ENCODE measurements at regions not wholly inside any gene's neighbourhood (a gene's known extent, or its start where the extent isn't known, plus 50 kb on each side); places are given as distances from the start of the nearest gene placed in this dataset.

GRCh38 chr21:25373126-25374082 lies 233.9 kb downstream of the MRPL39 start:
- 75 to 82% (median 75%) methylated on average over 2 of the region's 2 CpGs for WGBS, 3 donors
- FAIRE-seq = no peak

GRCh38 chr21:25371841-25372425 lies 235.3 kb downstream of the MRPL39 start:
- no peaks in the 10 kb centered on the region for H3K9me3 ChIP-seq (ENCODE audit: control insufficient read depth in 2 of 2, insufficient read depth in 1 of 2, low read depth in 1 of 2, low read length in 1 of 2)
- DNase-seq (no peak), FAIRE-seq (no peak)
- no peaks in the 10 kb centered on the region for H3K36me3 ChIP-seq (ENCODE audit: control insufficient read depth in 3 of 3, insufficient read depth in 2 of 3, low read depth in 1 of 3, low read length in 3 of 3)
- no peak overlapping the region for H3K4me3 ChIP-seq (ENCODE audit: low read depth in 1 of 3, low read length in 3 of 3)
- WGBS, 3 donors = 57 to 61% (median 59%) methylated on average over 5 of the region's 5 CpGs
- no peaks in the 10 kb centered on the region for H3K27me3 ChIP-seq (ENCODE audit: control insufficient read depth in 3 of 3, insufficient read depth in 3 of 3, low read length in 3 of 3)
- no peak overlapping the region for H3K27ac ChIP-seq (ENCODE audit: low read depth in 1 of 3, low read length in 2 of 3)
- H3K4me1 ChIP-seq (ENCODE audit: control insufficient read depth in 3 of 3, insufficient read depth in 2 of 3, low read depth in 1 of 3, low read length in 2 of 3) = no peaks in the 10 kb centered on the region

More at GRCh38 chr21:25373126-25374082, 233.9 kb downstream of the MRPL39 start:
- Histone ChIP-seq H3K4me1 (ENCODE audit: control insufficient read depth in 3 of 3, insufficient read depth in 2 of 3, low read depth in 1 of 3, low read length in 2 of 3) (no peaks in the 10 kb centered on the region), H3K27ac (ENCODE audit: low read depth in 1 of 3, low read length in 2 of 3) (no peak overlapping the region), H3K27me3 (ENCODE audit: control insufficient read depth in 3 of 3, insufficient read depth in 3 of 3, low read length in 3 of 3) (no peaks in the 10 kb centered on the region), H3K4me3 (ENCODE audit: low read depth in 1 of 3, low read length in 3 of 3) (no peak overlapping the region), H3K9me3 (ENCODE audit: control insufficient read depth in 2 of 2, insufficient read depth in 1 of 2, low read depth in 1 of 2, low read length in 1 of 2) (no peaks in the 10 kb centered on the region), H3K36me3 (ENCODE audit: control insufficient read depth in 3 of 3, insufficient read depth in 2 of 3, low read depth in 1 of 3, low read length in 3 of 3) (no peaks in the 10 kb centered on the region)
- no peak for DNase-seq

- no peaks in the 10 kb centered on the region for H3K4me1 ChIP-seq (ENCODE audit: control insufficient read depth in 3 of 3, insufficient read depth in 2 of 3, low read depth in 1 of 3, low read length in 2 of 3)
- H3K27me3 ChIP-seq (ENCODE audit: control insufficient read depth in 3 of 3, insufficient read depth in 3 of 3, low read length in 3 of 3) = no peaks in the 10 kb centered on the region
- no peak for FAIRE-seq
- H3K27ac ChIP-seq (ENCODE audit: low read depth in 1 of 3, low read length in 2 of 3) = no peak overlapping the region
- H3K4me3 ChIP-seq (ENCODE audit: low read depth in 1 of 3, low read length in 3 of 3) = no peak overlapping the region
- WGBS, 3 donors = 73 to 81% (median 79%) methylated on average over 6 of the region's 6 CpGs
- H3K9me3 ChIP-seq (ENCODE audit: control insufficient read depth in 2 of 2, insufficient read depth in 1 of 2, low read depth in 1 of 2, low read length in 1 of 2) = no peaks in the 10 kb centered on the region
- no peaks in the 10 kb centered on the region for H3K36me3 ChIP-seq (ENCODE audit: control insufficient read depth in 3 of 3, insufficient read depth in 2 of 3, low read depth in 1 of 3, low read length in 3 of 3)
- DNase-seq = no peak
These were observed 237.0 kb downstream of the MRPL39 start for GRCh38 chr21:25370311-25370744.

GRCh38 chr21:25369524-25370300 lies 237.6 kb downstream of the MRPL39 start:
- Histone ChIP-seq H3K36me3 (ENCODE audit: control insufficient read depth in 3 of 3, insufficient read depth in 2 of 3, low read depth in 1 of 3, low read length in 3 of 3) (no peaks in the 10 kb centered on the region), H3K27me3 (ENCODE audit: control insufficient read depth in 3 of 3, insufficient read depth in 3 of 3, low read length in 3 of 3) (no peaks in the 10 kb centered on the region), H3K27ac (ENCODE audit: low read depth in 1 of 3, low read length in 2 of 3) (no peak overlapping the region), H3K4me1 (ENCODE audit: control insufficient read depth in 3 of 3, insufficient read depth in 2 of 3, low read depth in 1 of 3, low read length in 2 of 3) (no peaks in the 10 kb centered on the region), H3K9me3 (ENCODE audit: control insufficient read depth in 2 of 2, insufficient read depth in 1 of 2, low read depth in 1 of 2, low read length in 1 of 2) (no peaks in the 10 kb centered on the region), H3K4me3 (ENCODE audit: low read depth in 1 of 3, low read length in 3 of 3) (no peak overlapping the region)
- no peak for FAIRE-seq
- DNase-seq = no peak
- 68 to 70% (median 69%) methylated on average over 4 of the region's 4 CpGs for WGBS, 3 donors

GRCh38 chr21:25368531-25368930 lies 238.8 kb downstream of the MRPL39 start:
- no peak overlapping the region for H3K27ac ChIP-seq (ENCODE audit: low read depth in 1 of 3, low read length in 2 of 3)
- no peak for FAIRE-seq

GRCh38 chr21:25366116-25366515 lies 241.2 kb downstream of the MRPL39 start:
- Histone ChIP-seq H3K9me3 (ENCODE audit: control insufficient read depth in 2 of 2, insufficient read depth in 1 of 2, low read depth in 1 of 2, low read length in 1 of 2) (peaks cover 0 to 2% of the 10 kb centered on the region in 2 donors), H3K36me3 (ENCODE audit: control insufficient read depth in 3 of 3, insufficient read depth in 2 of 3, low read depth in 1 of 3, low read length in 3 of 3) (no peaks in the 10 kb centered on the region), H3K4me1 (ENCODE audit: control insufficient read depth in 3 of 3, insufficient read depth in 2 of 3, low read depth in 1 of 3, low read length in 2 of 3) (no peaks in the 10 kb centered on the region), H3K27me3 (ENCODE audit: control insufficient read depth in 3 of 3, insufficient read depth in 3 of 3, low read length in 3 of 3) (no peaks in the 10 kb centered on the region), H3K4me3 (ENCODE audit: low read depth in 1 of 3, low read length in 3 of 3) (no peak overlapping the region), H3K27ac (ENCODE audit: low read depth in 1 of 3, low read length in 2 of 3) (no peak overlapping the region)
- DNase-seq (no peak), FAIRE-seq (no peak)
- WGBS, 3 donors = 48 to 58% (median 53%) methylated on average over 1 of the region's 1 CpG

More at GRCh38 chr21:25368531-25368930, 238.8 kb downstream of the MRPL39 start:
- 71 to 82% (median 78%) methylated on average over 7 of the region's 7 CpGs for WGBS, 3 donors
- Histone ChIP-seq H3K9me3 (ENCODE audit: control insufficient read depth in 2 of 2, insufficient read depth in 1 of 2, low read depth in 1 of 2, low read length in 1 of 2) (no peaks in the 10 kb centered on the region), H3K27me3 (ENCODE audit: control insufficient read depth in 3 of 3, insufficient read depth in 3 of 3, low read length in 3 of 3) (no peaks in the 10 kb centered on the region), H3K4me1 (ENCODE audit: control insufficient read depth in 3 of 3, insufficient read depth in 2 of 3, low read depth in 1 of 3, low read length in 2 of 3) (no peaks in the 10 kb centered on the region), H3K4me3 (ENCODE audit: low read depth in 1 of 3, low read length in 3 of 3) (no peak overlapping the region), H3K36me3 (ENCODE audit: control insufficient read depth in 3 of 3, insufficient read depth in 2 of 3, low read depth in 1 of 3, low read length in 3 of 3) (no peaks in the 10 kb centered on the region)
- no peak for DNase-seq

GRCh38 chr21:25362375-25363267 lies 244.7 kb downstream of the MRPL39 start:
- Histone ChIP-seq H3K4me1 (ENCODE audit: control insufficient read depth in 3 of 3, insufficient read depth in 2 of 3, low read depth in 1 of 3, low read length in 2 of 3) (no peaks in the 10 kb centered on the region), H3K4me3 (ENCODE audit: low read depth in 1 of 3, low read length in 3 of 3) (no peak overlapping the region), H3K27me3 (ENCODE audit: control insufficient read depth in 3 of 3, insufficient read depth in 3 of 3, low read length in 3 of 3) (no peaks in the 10 kb centered on the region), H3K27ac (ENCODE audit: low read depth in 1 of 3, low read length in 2 of 3) (no peak overlapping the region), H3K36me3 (ENCODE audit: control insufficient read depth in 3 of 3, insufficient read depth in 2 of 3, low read depth in 1 of 3, low read length in 3 of 3) (no peaks in the 10 kb centered on the region), H3K9me3 (ENCODE audit: control insufficient read depth in 2 of 2, insufficient read depth in 1 of 2, low read depth in 1 of 2, low read length in 1 of 2) (peaks cover 0 to 2% of the 10 kb centered on the region in 2 donors)
- WGBS, 3 donors = 77 to 83% (median 81%) methylated on average over 15 of the region's 15 CpGs
- no peak for FAIRE-seq
- DNase-seq = no peak
